ENCODE measurements at regions not wholly inside any gene's neighbourhood (a gene's known extent, or its start where the extent isn't known, plus 50 kb on each side); places are given as distances from the start of the nearest gene placed in this dataset.

DNA sequence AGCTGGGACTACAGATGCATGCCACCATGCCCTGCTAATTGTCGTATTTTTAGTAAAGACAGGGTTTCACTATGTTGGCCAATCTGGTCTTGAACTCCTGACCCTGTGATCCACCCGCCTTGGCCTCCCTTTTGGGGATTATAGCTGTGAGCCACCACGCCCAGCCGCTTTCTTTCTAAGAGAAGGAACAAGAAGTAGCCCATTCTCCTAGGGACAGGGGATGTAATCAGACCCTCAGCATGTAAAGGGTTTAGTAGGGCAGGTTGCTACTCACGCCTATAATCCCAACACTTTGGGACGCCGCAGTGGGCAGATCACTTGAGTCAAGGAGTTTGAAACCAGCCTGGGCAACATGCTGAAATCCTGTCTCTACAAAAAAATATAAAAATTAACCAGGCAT lies 189.7 kb downstream of the TOMM20 start (continued):
- TF ChIP-seq, protein P1, sequence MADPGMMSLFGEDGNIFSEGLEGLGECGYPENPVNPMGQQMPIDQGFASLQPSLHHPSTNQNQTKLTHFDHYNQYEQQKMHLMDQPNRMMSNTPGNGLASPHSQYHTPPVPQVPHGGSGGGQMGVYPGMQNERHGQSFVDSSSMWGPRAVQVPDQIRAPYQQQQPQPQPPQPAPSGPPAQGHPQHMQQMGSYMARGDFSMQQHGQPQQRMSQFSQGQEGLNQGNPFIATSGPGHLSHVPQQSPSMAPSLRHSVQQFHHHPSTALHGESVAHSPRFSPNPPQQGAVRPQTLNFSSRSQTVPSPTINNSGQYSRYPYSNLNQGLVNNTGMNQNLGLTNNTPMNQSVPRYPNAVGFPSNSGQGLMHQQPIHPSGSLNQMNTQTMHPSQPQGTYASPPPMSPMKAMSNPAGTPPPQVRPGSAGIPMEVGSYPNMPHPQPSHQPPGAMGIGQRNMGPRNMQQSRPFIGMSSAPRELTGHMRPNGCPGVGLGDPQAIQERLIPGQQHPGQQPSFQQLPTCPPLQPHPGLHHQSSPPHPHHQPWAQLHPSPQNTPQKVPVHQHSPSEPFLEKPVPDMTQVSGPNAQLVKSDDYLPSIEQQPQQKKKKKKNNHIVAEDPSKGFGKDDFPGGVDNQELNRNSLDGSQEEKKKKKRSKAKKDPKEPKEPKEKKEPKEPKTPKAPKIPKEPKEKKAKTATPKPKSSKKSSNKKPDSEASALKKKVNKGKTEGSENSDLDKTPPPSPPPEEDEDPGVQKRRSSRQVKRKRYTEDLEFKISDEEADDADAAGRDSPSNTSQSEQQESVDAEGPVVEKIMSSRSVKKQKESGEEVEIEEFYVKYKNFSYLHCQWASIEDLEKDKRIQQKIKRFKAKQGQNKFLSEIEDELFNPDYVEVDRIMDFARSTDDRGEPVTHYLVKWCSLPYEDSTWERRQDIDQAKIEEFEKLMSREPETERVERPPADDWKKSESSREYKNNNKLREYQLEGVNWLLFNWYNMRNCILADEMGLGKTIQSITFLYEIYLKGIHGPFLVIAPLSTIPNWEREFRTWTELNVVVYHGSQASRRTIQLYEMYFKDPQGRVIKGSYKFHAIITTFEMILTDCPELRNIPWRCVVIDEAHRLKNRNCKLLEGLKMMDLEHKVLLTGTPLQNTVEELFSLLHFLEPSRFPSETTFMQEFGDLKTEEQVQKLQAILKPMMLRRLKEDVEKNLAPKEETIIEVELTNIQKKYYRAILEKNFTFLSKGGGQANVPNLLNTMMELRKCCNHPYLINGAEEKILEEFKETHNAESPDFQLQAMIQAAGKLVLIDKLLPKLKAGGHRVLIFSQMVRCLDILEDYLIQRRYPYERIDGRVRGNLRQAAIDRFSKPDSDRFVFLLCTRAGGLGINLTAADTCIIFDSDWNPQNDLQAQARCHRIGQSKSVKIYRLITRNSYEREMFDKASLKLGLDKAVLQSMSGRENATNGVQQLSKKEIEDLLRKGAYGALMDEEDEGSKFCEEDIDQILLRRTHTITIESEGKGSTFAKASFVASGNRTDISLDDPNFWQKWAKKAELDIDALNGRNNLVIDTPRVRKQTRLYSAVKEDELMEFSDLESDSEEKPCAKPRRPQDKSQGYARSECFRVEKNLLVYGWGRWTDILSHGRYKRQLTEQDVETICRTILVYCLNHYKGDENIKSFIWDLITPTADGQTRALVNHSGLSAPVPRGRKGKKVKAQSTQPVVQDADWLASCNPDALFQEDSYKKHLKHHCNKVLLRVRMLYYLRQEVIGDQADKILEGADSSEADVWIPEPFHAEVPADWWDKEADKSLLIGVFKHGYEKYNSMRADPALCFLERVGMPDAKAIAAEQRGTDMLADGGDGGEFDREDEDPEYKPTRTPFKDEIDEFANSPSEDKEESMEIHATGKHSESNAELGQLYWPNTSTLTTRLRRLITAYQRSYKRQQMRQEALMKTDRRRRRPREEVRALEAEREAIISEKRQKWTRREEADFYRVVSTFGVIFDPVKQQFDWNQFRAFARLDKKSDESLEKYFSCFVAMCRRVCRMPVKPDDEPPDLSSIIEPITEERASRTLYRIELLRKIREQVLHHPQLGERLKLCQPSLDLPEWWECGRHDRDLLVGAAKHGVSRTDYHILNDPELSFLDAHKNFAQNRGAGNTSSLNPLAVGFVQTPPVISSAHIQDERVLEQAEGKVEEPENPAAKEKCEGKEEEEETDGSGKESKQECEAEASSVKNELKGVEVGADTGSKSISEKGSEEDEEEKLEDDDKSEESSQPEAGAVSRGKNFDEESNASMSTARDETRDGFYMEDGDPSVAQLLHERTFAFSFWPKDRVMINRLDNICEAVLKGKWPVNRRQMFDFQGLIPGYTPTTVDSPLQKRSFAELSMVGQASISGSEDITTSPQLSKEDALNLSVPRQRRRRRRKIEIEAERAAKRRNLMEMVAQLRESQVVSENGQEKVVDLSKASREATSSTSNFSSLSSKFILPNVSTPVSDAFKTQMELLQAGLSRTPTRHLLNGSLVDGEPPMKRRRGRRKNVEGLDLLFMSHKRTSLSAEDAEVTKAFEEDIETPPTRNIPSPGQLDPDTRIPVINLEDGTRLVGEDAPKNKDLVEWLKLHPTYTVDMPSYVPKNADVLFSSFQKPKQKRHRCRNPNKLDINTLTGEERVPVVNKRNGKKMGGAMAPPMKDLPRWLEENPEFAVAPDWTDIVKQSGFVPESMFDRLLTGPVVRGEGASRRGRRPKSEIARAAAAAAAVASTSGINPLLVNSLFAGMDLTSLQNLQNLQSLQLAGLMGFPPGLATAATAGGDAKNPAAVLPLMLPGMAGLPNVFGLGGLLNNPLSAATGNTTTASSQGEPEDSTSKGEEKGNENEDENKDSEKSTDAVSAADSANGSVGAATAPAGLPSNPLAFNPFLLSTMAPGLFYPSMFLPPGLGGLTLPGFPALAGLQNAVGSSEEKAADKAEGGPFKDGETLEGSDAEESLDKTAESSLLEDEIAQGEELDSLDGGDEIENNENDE (IDR thresholded peaks at IDR 0.05; ENCODE audit: low read depth, low read length), result no peak
- TF ChIP-seq ZEB2 (IDR thresholded peaks at IDR 0.05), result no peak
- no peak for TF ChIP-seq RBM17 (IDR thresholded peaks at IDR 0.05; ENCODE audit: borderline replicate concordance, low read depth, low read length)
- no peak for TF ChIP-seq FOXP1 (CRISPR knock-in tag; IDR thresholded peaks at IDR 0.05)
- no peak for TF ChIP-seq CBX8 (IDR thresholded peaks at IDR 0.05; ENCODE audit: borderline replicate concordance, extremely low read depth, low read depth, low read length, poor library complexity, severe bottlenecking)
- no peak for TF ChIP-seq BRCA1 (IDR thresholded peaks at IDR 0.05)
- no peak for TF ChIP-seq BRCA1 (CRISPR knock-in tag; IDR thresholded peaks at IDR 0.05)
- TF ChIP-seq, protein P2, sequence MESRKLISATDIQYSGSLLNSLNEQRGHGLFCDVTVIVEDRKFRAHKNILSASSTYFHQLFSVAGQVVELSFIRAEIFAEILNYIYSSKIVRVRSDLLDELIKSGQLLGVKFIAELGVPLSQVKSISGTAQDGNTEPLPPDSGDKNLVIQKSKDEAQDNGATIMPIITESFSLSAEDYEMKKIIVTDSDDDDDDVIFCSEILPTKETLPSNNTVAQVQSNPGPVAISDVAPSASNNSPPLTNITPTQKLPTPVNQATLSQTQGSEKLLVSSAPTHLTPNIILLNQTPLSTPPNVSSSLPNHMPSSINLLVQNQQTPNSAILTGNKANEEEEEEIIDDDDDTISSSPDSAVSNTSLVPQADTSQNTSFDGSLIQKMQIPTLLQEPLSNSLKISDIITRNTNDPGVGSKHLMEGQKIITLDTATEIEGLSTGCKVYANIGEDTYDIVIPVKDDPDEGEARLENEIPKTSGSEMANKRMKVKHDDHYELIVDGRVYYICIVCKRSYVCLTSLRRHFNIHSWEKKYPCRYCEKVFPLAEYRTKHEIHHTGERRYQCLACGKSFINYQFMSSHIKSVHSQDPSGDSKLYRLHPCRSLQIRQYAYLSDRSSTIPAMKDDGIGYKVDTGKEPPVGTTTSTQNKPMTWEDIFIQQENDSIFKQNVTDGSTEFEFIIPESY (CRISPR knock-in tag; IDR thresholded peaks at IDR 0.05), result no peak
- no peak for TF ChIP-seq U2AF1 (optimal IDR thresholded peaks at IDR 0.05; ENCODE audit: low read depth, low read length)
- TF ChIP-seq ZNF764 (CRISPR knock-in tag; IDR thresholded peaks at IDR 0.05; ENCODE audit: low read depth), result no peak
- no peak for TF ChIP-seq EGR1 (conservative IDR thresholded peaks at IDR 0.05)
- no peak for TF ChIP-seq CCAR2 (IDR thresholded peaks at IDR 0.05; ENCODE audit: low read depth, low read length)
- no peak for TF ChIP-seq CCNT2 (IDR thresholded peaks at IDR 0.05; ENCODE audit: borderline replicate concordance, extremely low read depth, insufficient read length, low read depth, low read length)
- no peak for TF ChIP-seq PHB2 (IDR thresholded peaks at IDR 0.05; ENCODE audit: low read depth)
- TF ChIP-seq NFRKB (IDR thresholded peaks at IDR 0.05; ENCODE audit: low read depth), result no peak

Measured in K562 (cell line).